ENCODE measurements at regions not wholly inside any gene's neighbourhood (a gene's known extent, or its start where the extent isn't known, plus 50 kb on each side); places are given as distances from the start of the nearest gene placed in this dataset.

- TF ChIP-seq ZFX (IDR thresholded peaks at IDR 0.05; ENCODE audit: borderline replicate concordance) (no peak), CTCF (IDR thresholded peaks at IDR 0.05) (no peak)
- H3K27ac ChIP-seq, result no peak overlapping the region
Observed at GRCh38 chr4:11889099-11889498, 460.4 kb upstream of the HS3ST1 start.

GRCh38 chr4:11881947-11882346 lies 453.3 kb upstream of the HS3ST1 start:
- TF ChIP-seq ZFX (IDR thresholded peaks at IDR 0.05; ENCODE audit: borderline replicate concordance), result no peak
- no peak for TF ChIP-seq CTCF (IDR thresholded peaks at IDR 0.05)
- H3K27ac ChIP-seq, result no peak overlapping the region

- H3K27ac ChIP-seq, result no peak overlapping the region
- no peak for TF ChIP-seq CTCF (IDR thresholded peaks at IDR 0.05)
Observed at GRCh38 chr4:11881364-11881763, 452.7 kb upstream of the HS3ST1 start.

- H3K27ac ChIP-seq, result no peak overlapping the region
- TF ChIP-seq ZFX (IDR thresholded peaks at IDR 0.05; ENCODE audit: borderline replicate concordance) (no peak), CTCF (IDR thresholded peaks at IDR 0.05) (no peak)
Observed at GRCh38 chr4:11878241-11878640, 449.5 kb upstream of the HS3ST1 start.

- TF ChIP-seq CTCF (IDR thresholded peaks at IDR 0.05) (no peak), ZFX (IDR thresholded peaks at IDR 0.05; ENCODE audit: borderline replicate concordance) (no peak)
- no peak overlapping the region for H3K27ac ChIP-seq
Observed at GRCh38 chr4:11876104-11876503, 447.4 kb upstream of the HS3ST1 start.

GRCh38 chr4:11869191-11869870 lies 440.6 kb upstream of the HS3ST1 start:
- TF ChIP-seq ZFX (IDR thresholded peaks at IDR 0.05; ENCODE audit: borderline replicate concordance) (no peak), CTCF (IDR thresholded peaks at IDR 0.05) (no peak)
- no peak overlapping the region for H3K27ac ChIP-seq

GRCh38 chr4:11866391-11866790 lies 437.7 kb upstream of the HS3ST1 start:
- TF ChIP-seq ZFX (IDR thresholded peaks at IDR 0.05; ENCODE audit: borderline replicate concordance) (no peak), CTCF (IDR thresholded peaks at IDR 0.05) (no peak)
- H3K27ac ChIP-seq, result no peak overlapping the region
